Subcutaneous abdominal adipose tissue (tissue), 5 donors: ENCODE measurements at regions not wholly inside any gene's neighbourhood (a gene's known extent, or its start where the extent isn't known, plus 50 kb on each side); places are given as distances from the start of the nearest gene placed in this dataset.

Source experiments
- H3K27ac ChIP-seq: one replicate; pipeline ENCODE4 v1.7.0; 2013; ENCODE audit warnings: low read depth, mild to moderate bottlenecking, inconsistent platforms, low read length, moderate library complexity
- H3K27me3 ChIP-seq, 5 donors: one replicate each; pipeline ENCODE4 v1.7.0; 2013; ENCODE audit warnings: low read length in 5 of 5, inconsistent platforms in 1 of 5; ENCODE audit not compliant: control insufficient read depth in 5 of 5, insufficient read depth in 4 of 5
- H3K36me3 ChIP-seq, 5 donors: one replicate each; pipeline ENCODE4 v1.7.0; 2013; ENCODE audit warnings: low read length in 5 of 5; ENCODE audit not compliant: control insufficient read depth in 5 of 5, insufficient read depth in 5 of 5
- H3K4me1 ChIP-seq, 5 donors: one replicate each; pipeline ENCODE4 v1.7.0; 2013; ENCODE audit warnings: low read length in 5 of 5, mild to moderate bottlenecking in 3 of 5, moderate library complexity in 1 of 5; ENCODE audit not compliant: control insufficient read depth in 5 of 5, insufficient read depth in 5 of 5
- H3K4me3 ChIP-seq, 5 donors: one replicate each; pipeline ENCODE4 v1.7.0; 2013; ENCODE audit warnings: low read length in 5 of 5, low read depth in 1 of 5
- H3K9ac ChIP-seq, 5 donors: one replicate each; pipeline ENCODE4 v1.7.0; 2013; ENCODE audit warnings: low read length in 5 of 5, mild to moderate bottlenecking in 4 of 5, moderate library complexity in 3 of 5
- H3K9me3 ChIP-seq, 5 donors: one replicate each; pipeline ENCODE4 v1.7.0; 2013; ENCODE audit warnings: low read length in 5 of 5; ENCODE audit not compliant: control insufficient read depth in 5 of 5
- donor health status: healthy.
- donor health status: healthy.
- donor health status: healthy.
- donor health status: healthy.
- donor health status: healthy.

- Histone ChIP-seq H3K9me3 (peaks cover 0 to 5% (median 0%) of the 10 kb centered on the region in 5 donors), H3K36me3 (no peaks in the 10 kb centered on the region), H3K9ac (no peak overlapping the region), H3K4me1 (no peaks in the 10 kb centered on the region), H3K4me3 (no peak overlapping the region), H3K27me3 (no peaks in the 10 kb centered on the region), H3K27ac (no peak overlapping the region)
Measured at GRCh38 chr2:56860991-56861390, 677.2 kb downstream of the CCDC85A start.

- Histone ChIP-seq H3K4me3 (no peak overlapping the region), H3K4me1 (no peaks in the 10 kb centered on the region), H3K9me3 (peaks cover 0 to 6% (median 0%) of the 10 kb centered on the region in 5 donors), H3K36me3 (no peaks in the 10 kb centered on the region), H3K9ac (no peak overlapping the region), H3K27me3 (peaks cover 0 to 10% (median 0%) of the 10 kb centered on the region in 5 donors), H3K27ac (no peak overlapping the region)
Measured at GRCh38 chr2:56871644-56872043, 687.9 kb downstream of the CCDC85A start.

GRCh38 chr2:56874717-56875116, 690.9 kb downstream of the CCDC85A start:
- H3K9ac ChIP-seq = no peak overlapping the region
- no peak overlapping the region for H3K4me3 ChIP-seq
- peaks cover 0 to 6% (median 0%) of the 10 kb centered on the region in 5 donors for H3K9me3 ChIP-seq
- no peaks in the 10 kb centered on the region for H3K36me3 ChIP-seq
- peaks cover 0 to 10% (median 0%) of the 10 kb centered on the region in 5 donors for H3K27me3 ChIP-seq
- no peak overlapping the region for H3K27ac ChIP-seq
- H3K4me1 ChIP-seq = no peaks in the 10 kb centered on the region

- H3K9me3 ChIP-seq = no peaks in the 10 kb centered on the region
- no peaks in the 10 kb centered on the region for H3K4me1 ChIP-seq
- no peaks in the 10 kb centered on the region for H3K36me3 ChIP-seq
- no peak overlapping the region for H3K4me3 ChIP-seq
- H3K27me3 ChIP-seq = no peaks in the 10 kb centered on the region
- no peak overlapping the region for H3K27ac ChIP-seq
- H3K9ac ChIP-seq = no peak overlapping the region
Measured at GRCh38 chr2:56889738-56890137, 705.9 kb downstream of the CCDC85A start.

- no peaks in the 10 kb centered on the region for H3K4me1 ChIP-seq
Measured at GRCh38 chr2:56892382-56892781, 708.6 kb downstream of the CCDC85A start.

GRCh38 chr2:56898986-56899385, 715.2 kb downstream of the CCDC85A start:
- H3K4me3 ChIP-seq = no peak overlapping the region
- no peak overlapping the region for H3K9ac ChIP-seq
- no peaks in the 10 kb centered on the region for H3K36me3 ChIP-seq
- peaks cover 0 to 10% (median 4%) of the 10 kb centered on the region in 5 donors for H3K9me3 ChIP-seq
- H3K27ac ChIP-seq = no peak overlapping the region
- H3K4me1 ChIP-seq = no peaks in the 10 kb centered on the region
- H3K27me3 ChIP-seq = peaks cover 0 to 3% (median 0%) of the 10 kb centered on the region in 5 donors

More at GRCh38 chr2:56892382-56892781, 708.6 kb downstream of the CCDC85A start:
- Histone ChIP-seq H3K27ac (no peak overlapping the region), H3K36me3 (no peaks in the 10 kb centered on the region), H3K9ac (no peak overlapping the region), H3K9me3 (no peaks in the 10 kb centered on the region), H3K27me3 (no peaks in the 10 kb centered on the region), H3K4me3 (no peak overlapping the region)

- no peak overlapping the region for H3K4me3 ChIP-seq
- H3K36me3 ChIP-seq = no peaks in the 10 kb centered on the region
- no peaks in the 10 kb centered on the region for H3K27me3 ChIP-seq
- no peak overlapping the region for H3K27ac ChIP-seq
- no peaks in the 10 kb centered on the region for H3K4me1 ChIP-seq
- no peak overlapping the region for H3K9ac ChIP-seq
- H3K9me3 ChIP-seq = no peaks in the 10 kb centered on the region
Measured at GRCh38 chr2:56912490-56912889, 728.7 kb downstream of the CCDC85A start.

- Histone ChIP-seq H3K4me1 (no peaks in the 10 kb centered on the region), H3K36me3 (no peaks in the 10 kb centered on the region), H3K4me3 (no peak overlapping the region), H3K27me3 (no peaks in the 10 kb centered on the region), H3K9ac (no peak overlapping the region), H3K27ac (no peak overlapping the region), H3K9me3 (no peaks in the 10 kb centered on the region)
Measured at GRCh38 chr2:56918790-56919189, 735.0 kb downstream of the CCDC85A start.

- no peak overlapping the region for H3K27ac ChIP-seq
- no peaks in the 10 kb centered on the region for H3K27me3 ChIP-seq
- no peaks in the 10 kb centered on the region for H3K36me3 ChIP-seq
- no peak overlapping the region for H3K9ac ChIP-seq
- H3K9me3 ChIP-seq = no peaks in the 10 kb centered on the region
- no peaks in the 10 kb centered on the region for H3K4me1 ChIP-seq
- no peak overlapping the region for H3K4me3 ChIP-seq
Measured at GRCh38 chr2:56933976-56934375, 750.2 kb downstream of the CCDC85A start.

- Histone ChIP-seq H3K9me3 (no peaks in the 10 kb centered on the region), H3K36me3 (no peaks in the 10 kb centered on the region), H3K9ac (no peak overlapping the region)
Measured at GRCh38 chr2:56934866-56935265, 751.1 kb downstream of the CCDC85A start.

GRCh38 chr2:56940054-56940453, 756.3 kb downstream of the CCDC85A start:
- Histone ChIP-seq H3K27ac (no peak overlapping the region), H3K9ac (no peak overlapping the region), H3K4me1 (no peaks in the 10 kb centered on the region), H3K9me3 (no peaks in the 10 kb centered on the region), H3K36me3 (no peaks in the 10 kb centered on the region), H3K27me3 (no peaks in the 10 kb centered on the region), H3K4me3 (no peak overlapping the region)

More at GRCh38 chr2:56934866-56935265, 751.1 kb downstream of the CCDC85A start:
- Histone ChIP-seq H3K4me1 (no peaks in the 10 kb centered on the region), H3K4me3 (no peak overlapping the region), H3K27ac (no peak overlapping the region), H3K27me3 (no peaks in the 10 kb centered on the region)
